ENCODE measurements at regions not wholly inside any gene's neighbourhood (a gene's known extent, or its start where the extent isn't known, plus 50 kb on each side); places are given as distances from the start of the nearest gene placed in this dataset.

GRCh38 chr5:108619815-108620214, 127.9 kb upstream of the FER start:
- no peaks in the 10 kb centered on the region for H3K27me3 ChIP-seq (ENCODE audit: control insufficient read depth in 1 of 2, insufficient read depth in 2 of 2, low read length in 1 of 2)
- no peaks in the 10 kb centered on the region for H3K36me3 ChIP-seq (ENCODE audit: control insufficient read depth in 1 of 2, insufficient read depth in 2 of 2, low read length in 1 of 2)
- H3K9me3 ChIP-seq (ENCODE audit: control insufficient read depth, low read length): no peaks in the 10 kb centered on the region
- intact Hi-C loops (cut with DNase I): no loop called here
- no peaks in the 10 kb centered on the region for H3K4me1 ChIP-seq (ENCODE audit: control insufficient read depth in 1 of 2, insufficient read depth in 2 of 2, low read length in 2 of 2)
- no peak for DNase-seq
- no peak overlapping the region for H3K4me3 ChIP-seq (ENCODE audit: low read length in 2 of 2)
- no peak for ATAC-seq (ENCODE audit: low FRiP score)
- WGBS, 2 donors: 92% methylated on average over 10 of the region's 10 CpGs
- no peak overlapping the region for H3K27ac ChIP-seq (ENCODE audit: low read depth in 1 of 2, low read length in 2 of 2)

GRCh38 chr5:108617467-108618435, 129.9 kb upstream of the FER start:
- WGBS, 2 donors: 80 to 85% methylated on average over 8 of the region's 8 CpGs
- H3K27ac ChIP-seq (ENCODE audit: low read depth in 1 of 2, low read length in 2 of 2): no peak overlapping the region
- H3K9me3 ChIP-seq (ENCODE audit: control insufficient read depth, low read length): no peaks in the 10 kb centered on the region
- no peak for ATAC-seq (ENCODE audit: low FRiP score)
- no peaks in the 10 kb centered on the region for H3K4me1 ChIP-seq (ENCODE audit: control insufficient read depth in 1 of 2, insufficient read depth in 2 of 2, low read length in 2 of 2)
- no peaks in the 10 kb centered on the region for H3K36me3 ChIP-seq (ENCODE audit: control insufficient read depth in 1 of 2, insufficient read depth in 2 of 2, low read length in 1 of 2)
- no peaks in the 10 kb centered on the region for H3K27me3 ChIP-seq (ENCODE audit: control insufficient read depth in 1 of 2, insufficient read depth in 2 of 2, low read length in 1 of 2)
- DNase-seq: no peak
- H3K4me3 ChIP-seq (ENCODE audit: low read length in 2 of 2): no peak overlapping the region
- intact Hi-C loops (cut with DNase I): no loop called here

GRCh38 chr5:108615216-108615615, 132.5 kb upstream of the FER start:
- Histone ChIP-seq H3K27me3 (ENCODE audit: control insufficient read depth in 1 of 2, insufficient read depth in 2 of 2, low read length in 1 of 2) (no peaks in the 10 kb centered on the region), H3K9me3 (ENCODE audit: control insufficient read depth, low read length) (no peaks in the 10 kb centered on the region), H3K4me1 (ENCODE audit: control insufficient read depth in 1 of 2, insufficient read depth in 2 of 2, low read length in 2 of 2) (no peaks in the 10 kb centered on the region), H3K36me3 (ENCODE audit: control insufficient read depth in 1 of 2, insufficient read depth in 2 of 2, low read length in 1 of 2) (no peaks in the 10 kb centered on the region), H3K27ac (ENCODE audit: low read depth in 1 of 2, low read length in 2 of 2) (no peak overlapping the region), H3K4me3 (ENCODE audit: low read length in 2 of 2) (no peak overlapping the region)
- intact Hi-C loops (cut with DNase I): no loop called here
- DNase-seq (no peak), ATAC-seq (ENCODE audit: low FRiP score) (no peak)
- WGBS, 2 donors: 49 to 64% methylated on average over 2 of the region's 2 CpGs

- H3K9me3 ChIP-seq (ENCODE audit: control insufficient read depth, low read length): no peaks in the 10 kb centered on the region
- no peaks in the 10 kb centered on the region for H3K27me3 ChIP-seq (ENCODE audit: control insufficient read depth in 1 of 2, insufficient read depth in 2 of 2, low read length in 1 of 2)
- no peak for DNase-seq
- H3K4me3 ChIP-seq (ENCODE audit: low read length in 2 of 2): no peak overlapping the region
- no peak for ATAC-seq (ENCODE audit: low FRiP score)
- H3K36me3 ChIP-seq (ENCODE audit: control insufficient read depth in 1 of 2, insufficient read depth in 2 of 2, low read length in 1 of 2): no peaks in the 10 kb centered on the region
- intact Hi-C loops (cut with DNase I): no loop called here
- H3K27ac ChIP-seq (ENCODE audit: low read depth in 1 of 2, low read length in 2 of 2): no peak overlapping the region
- WGBS, 2 donors: 77 to 81% methylated on average over 1 of the region's 1 CpG
- H3K4me1 ChIP-seq (ENCODE audit: control insufficient read depth in 1 of 2, insufficient read depth in 2 of 2, low read length in 2 of 2): no peaks in the 10 kb centered on the region
These were observed 140.3 kb upstream of the FER start for GRCh38 chr5:108607421-108607820.

DNA sequence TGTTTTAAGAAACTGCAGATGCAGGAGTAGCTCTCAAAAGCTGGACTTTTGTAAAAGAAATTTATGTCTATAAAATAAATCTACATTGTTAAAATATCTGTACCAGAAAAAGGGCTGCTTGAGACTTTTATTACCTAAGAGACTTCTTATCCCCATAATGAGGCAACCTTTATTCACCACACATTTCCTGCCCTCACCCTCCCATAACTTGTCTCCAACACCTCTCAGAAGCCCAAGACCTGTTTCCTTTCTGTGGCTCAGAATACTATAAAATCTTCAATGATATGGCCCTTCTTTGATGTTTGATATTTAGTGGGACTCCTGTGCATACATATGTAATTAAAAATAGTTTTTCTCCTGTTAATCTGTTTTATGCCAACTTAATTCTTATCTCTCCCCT, 141.5 kb upstream of the FER start:
- no peak for ATAC-seq (ENCODE audit: low FRiP score)
- H3K4me1 ChIP-seq (ENCODE audit: control insufficient read depth in 1 of 2, insufficient read depth in 2 of 2, low read length in 2 of 2): no peaks in the 10 kb centered on the region
- H3K4me3 ChIP-seq (ENCODE audit: low read length in 2 of 2): no peak overlapping the region
- intact Hi-C loops (cut with DNase I): no loop called here
- no peaks in the 10 kb centered on the region for H3K9me3 ChIP-seq (ENCODE audit: control insufficient read depth, low read length)
- H3K36me3 ChIP-seq (ENCODE audit: control insufficient read depth in 1 of 2, insufficient read depth in 2 of 2, low read length in 1 of 2): no peaks in the 10 kb centered on the region
- no peaks in the 10 kb centered on the region for H3K27me3 ChIP-seq (ENCODE audit: control insufficient read depth in 1 of 2, insufficient read depth in 2 of 2, low read length in 1 of 2)
- no peak overlapping the region for H3K27ac ChIP-seq (ENCODE audit: low read depth in 1 of 2, low read length in 2 of 2)
- DNase-seq: no peak

DNA sequence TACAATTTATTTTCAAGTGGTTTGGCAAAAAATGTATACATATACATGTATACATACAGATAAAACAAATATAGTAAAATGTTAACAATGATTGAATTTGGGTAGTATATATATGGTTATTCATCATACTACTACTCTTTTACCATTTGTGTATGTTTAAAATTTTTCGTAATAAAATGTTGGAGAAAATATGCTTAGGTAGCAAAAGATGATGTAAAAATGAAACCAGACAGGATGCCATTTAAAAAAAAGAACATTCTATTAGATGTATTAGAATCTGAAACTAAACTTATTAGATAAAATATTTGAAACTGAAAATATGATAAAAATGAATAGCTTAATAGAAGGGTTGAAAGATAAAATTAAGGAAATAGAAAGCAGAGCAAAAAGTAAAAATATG, 144.9 kb upstream of the FER start:
- 33 to 90% methylated on average over 1 of the region's 1 CpG for WGBS, 2 donors
- no peak overlapping the region for H3K27ac ChIP-seq (ENCODE audit: low read depth in 1 of 2, low read length in 2 of 2)
- ATAC-seq (ENCODE audit: low FRiP score) (no peak), DNase-seq (no peak)
- H3K36me3 ChIP-seq (ENCODE audit: control insufficient read depth in 1 of 2, insufficient read depth in 2 of 2, low read length in 1 of 2): no peaks in the 10 kb centered on the region
- H3K27me3 ChIP-seq (ENCODE audit: control insufficient read depth in 1 of 2, insufficient read depth in 2 of 2, low read length in 1 of 2): no peaks in the 10 kb centered on the region
- no peak overlapping the region for H3K4me3 ChIP-seq (ENCODE audit: low read length in 2 of 2)
- no peaks in the 10 kb centered on the region for H3K4me1 ChIP-seq (ENCODE audit: control insufficient read depth in 1 of 2, insufficient read depth in 2 of 2, low read length in 2 of 2)
- no peaks in the 10 kb centered on the region for H3K9me3 ChIP-seq (ENCODE audit: control insufficient read depth, low read length)
- intact Hi-C loops (cut with DNase I): no loop called here

DNA sequence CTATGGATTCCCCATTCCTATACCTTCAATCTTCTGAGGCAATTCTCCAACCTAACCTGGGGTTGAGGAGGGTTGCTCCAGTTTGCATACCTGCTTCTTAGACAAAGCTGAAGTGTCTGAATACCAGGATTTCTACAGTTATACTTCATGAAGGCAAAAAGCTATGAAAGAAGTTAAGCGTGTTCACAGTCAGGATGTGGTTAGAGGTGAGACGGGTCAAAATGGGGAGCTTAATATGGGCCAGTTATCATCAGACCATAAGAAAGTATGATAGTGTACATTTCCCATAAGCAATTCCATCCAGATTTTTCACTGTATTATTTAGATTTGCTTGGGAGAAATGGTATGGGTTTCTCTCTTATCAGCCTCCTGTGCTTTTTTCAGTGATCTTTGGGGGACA, 156.9 kb upstream of the FER start:
- WGBS, 2 donors: 92 to 95% methylated on average over 2 of the region's 2 CpGs
- Histone ChIP-seq H3K4me1 (ENCODE audit: control insufficient read depth in 1 of 2, insufficient read depth in 2 of 2, low read length in 2 of 2) (no peaks in the 10 kb centered on the region), H3K27me3 (ENCODE audit: control insufficient read depth in 1 of 2, insufficient read depth in 2 of 2, low read length in 1 of 2) (no peaks in the 10 kb centered on the region), H3K9me3 (ENCODE audit: control insufficient read depth, low read length) (peaks cover 4% of the 10 kb centered on the region), H3K36me3 (ENCODE audit: control insufficient read depth in 1 of 2, insufficient read depth in 2 of 2, low read length in 1 of 2) (no peaks in the 10 kb centered on the region), H3K4me3 (ENCODE audit: low read length in 2 of 2) (no peak overlapping the region), H3K27ac (ENCODE audit: low read depth in 1 of 2, low read length in 2 of 2) (no peak overlapping the region)
- DNase-seq (no peak), ATAC-seq (ENCODE audit: low FRiP score) (no peak)
- intact Hi-C loops (cut with DNase I): no loop called here

GRCh38 chr5:108588323-108588722, 159.4 kb upstream of the FER start:
- no peaks in the 10 kb centered on the region for H3K27me3 ChIP-seq (ENCODE audit: control insufficient read depth in 1 of 2, insufficient read depth in 2 of 2, low read length in 1 of 2)
- H3K4me1 ChIP-seq (ENCODE audit: control insufficient read depth in 1 of 2, insufficient read depth in 2 of 2, low read length in 2 of 2): no peaks in the 10 kb centered on the region
- no peak overlapping the region for H3K4me3 ChIP-seq (ENCODE audit: low read length in 2 of 2)
- ATAC-seq (ENCODE audit: low FRiP score) (no peak), DNase-seq (no peak)
- H3K9me3 ChIP-seq (ENCODE audit: control insufficient read depth, low read length): peaks cover 4% of the 10 kb centered on the region
- H3K27ac ChIP-seq (ENCODE audit: low read depth in 1 of 2, low read length in 2 of 2): no peak overlapping the region
- 95 to 96% methylated on average over 2 of the region's 2 CpGs for WGBS, 2 donors
- no peaks in the 10 kb centered on the region for H3K36me3 ChIP-seq (ENCODE audit: control insufficient read depth in 1 of 2, insufficient read depth in 2 of 2, low read length in 1 of 2)
- intact Hi-C loops (cut with DNase I): no loop called here

DNA sequence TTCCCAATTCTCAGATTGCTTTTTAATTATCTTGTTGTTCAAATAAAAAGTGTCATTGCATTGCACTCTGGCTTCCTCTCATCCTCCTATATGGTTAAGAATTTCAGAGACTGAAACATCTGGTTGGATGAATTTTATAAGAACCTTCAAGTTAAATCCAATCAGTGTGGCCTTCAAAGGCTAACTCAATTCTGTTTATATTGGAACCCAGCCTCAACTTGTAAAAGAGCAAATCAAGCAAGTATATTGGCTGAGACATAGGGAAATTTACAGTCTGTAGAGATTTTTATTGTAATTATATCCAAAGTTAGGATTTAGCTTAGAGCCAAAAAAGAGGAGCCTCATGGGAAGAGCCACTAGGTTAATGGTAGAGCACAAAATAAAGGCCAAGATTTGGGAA, 159.9 kb upstream of the FER start:
- DNase-seq: no peak
- Histone ChIP-seq H3K9me3 (ENCODE audit: control insufficient read depth, low read length) (peaks cover 4% of the 10 kb centered on the region), H3K27ac (ENCODE audit: low read depth in 1 of 2, low read length in 2 of 2) (no peak overlapping the region), H3K27me3 (ENCODE audit: control insufficient read depth in 1 of 2, insufficient read depth in 2 of 2, low read length in 1 of 2) (no peaks in the 10 kb centered on the region), H3K36me3 (ENCODE audit: control insufficient read depth in 1 of 2, insufficient read depth in 2 of 2, low read length in 1 of 2) (no peaks in the 10 kb centered on the region), H3K4me3 (ENCODE audit: low read length in 2 of 2) (no peak overlapping the region), H3K4me1 (ENCODE audit: control insufficient read depth in 1 of 2, insufficient read depth in 2 of 2, low read length in 2 of 2) (no peaks in the 10 kb centered on the region)
- intact Hi-C loops (cut with DNase I): no loop called here
- ATAC-seq (ENCODE audit: low FRiP score): no peak
